Posterior vena cava (tissue), 2 donors: ENCODE measurements at regions not wholly inside any gene's neighbourhood (a gene's known extent, or its start where the extent isn't known, plus 50 kb on each side); places are given as distances from the start of the nearest gene placed in this dataset.
"Not testable (repeated sequence)": the region's sequence is repeated elsewhere in the genome, so short reads cannot be mapped to it uniquely, and the experiment has no call there.

Experiments used
- DNase-seq: peaks from one replicate; pipeline ENCODE4 v3.0.0-alpha.2; 2020; ENCODE audit warnings: low spot score
- intact Hi-C, 2 donors: fragments of 100-400 bp; cut with DNase I; formaldehyde crosslinking; loops; one replicate each; pipeline versions ENCODE4 v1.14.1 to v1.14.2; 2022 to 2023
- donor health status: DM: yes; HTN: yes; CAD: no.
- donor health status: DM: yes; HTN: yes; CAD: no.

DNA sequence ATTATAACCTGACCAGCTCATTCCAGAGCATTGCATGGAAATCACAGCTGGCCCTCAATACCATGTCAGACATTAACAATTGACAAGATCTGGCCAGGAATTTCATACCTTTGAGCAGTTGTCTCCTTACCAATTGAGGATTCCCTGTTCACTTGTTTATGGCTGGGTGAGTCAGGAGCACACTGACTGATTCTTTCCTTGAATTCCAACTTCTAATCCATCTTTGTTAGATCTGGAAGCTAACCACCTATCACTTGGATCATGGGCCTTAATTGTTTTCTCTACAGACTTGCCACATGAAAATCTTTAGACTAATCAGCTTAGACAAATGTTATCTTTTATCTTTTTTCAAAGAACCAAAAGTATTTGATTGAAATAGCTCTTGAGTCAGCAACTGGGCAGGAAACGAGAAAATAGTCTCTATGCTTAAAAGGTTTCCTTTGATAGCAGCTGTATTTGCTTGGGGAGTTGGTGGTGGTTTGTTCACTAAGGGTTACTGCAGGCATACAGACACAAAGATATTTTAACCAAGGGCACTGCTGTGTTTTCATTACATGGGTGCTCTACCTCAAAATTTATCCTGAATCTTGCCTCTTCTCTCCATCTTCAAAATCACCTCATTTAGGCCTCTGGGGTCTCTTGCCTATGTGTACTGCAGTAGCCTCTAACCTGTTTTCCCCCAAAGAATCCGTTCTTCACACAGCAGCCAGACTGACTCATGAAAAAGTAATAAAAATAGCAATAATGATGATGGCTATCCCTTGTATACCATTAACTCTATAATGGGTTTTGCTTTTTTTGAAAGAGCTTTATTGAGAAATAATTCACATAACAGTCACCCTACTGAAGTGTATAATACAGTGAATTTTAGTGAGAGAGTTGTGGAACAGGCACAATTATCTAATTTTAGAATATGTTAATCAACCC is 197.0 kb upstream of the NMUR2 start:
- intact Hi-C loops = no loop called here
- DNase-seq = no peak

DNA sequence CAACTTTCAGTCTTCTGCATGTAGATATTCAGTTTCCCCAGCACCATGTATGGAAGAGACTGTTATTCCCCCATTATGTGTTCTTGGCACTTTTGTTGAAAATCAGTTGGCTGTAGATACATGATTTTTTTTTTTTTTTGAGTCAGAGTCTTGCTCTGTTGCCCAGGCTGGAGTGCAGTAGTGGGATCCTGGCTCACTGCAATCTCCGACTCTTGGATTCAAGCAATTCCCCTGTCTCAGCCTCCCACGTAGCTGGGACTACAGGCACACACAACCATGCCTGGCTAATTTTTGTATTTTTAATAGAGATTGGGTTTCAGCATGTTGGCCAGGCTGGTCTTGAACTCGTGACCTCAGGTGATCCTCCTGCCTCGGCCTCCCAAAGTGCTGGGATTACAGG is 201.0 kb upstream of the NMUR2 start:
- DNase-seq, intact Hi-C loops: not testable (repeated sequence)

DNA sequence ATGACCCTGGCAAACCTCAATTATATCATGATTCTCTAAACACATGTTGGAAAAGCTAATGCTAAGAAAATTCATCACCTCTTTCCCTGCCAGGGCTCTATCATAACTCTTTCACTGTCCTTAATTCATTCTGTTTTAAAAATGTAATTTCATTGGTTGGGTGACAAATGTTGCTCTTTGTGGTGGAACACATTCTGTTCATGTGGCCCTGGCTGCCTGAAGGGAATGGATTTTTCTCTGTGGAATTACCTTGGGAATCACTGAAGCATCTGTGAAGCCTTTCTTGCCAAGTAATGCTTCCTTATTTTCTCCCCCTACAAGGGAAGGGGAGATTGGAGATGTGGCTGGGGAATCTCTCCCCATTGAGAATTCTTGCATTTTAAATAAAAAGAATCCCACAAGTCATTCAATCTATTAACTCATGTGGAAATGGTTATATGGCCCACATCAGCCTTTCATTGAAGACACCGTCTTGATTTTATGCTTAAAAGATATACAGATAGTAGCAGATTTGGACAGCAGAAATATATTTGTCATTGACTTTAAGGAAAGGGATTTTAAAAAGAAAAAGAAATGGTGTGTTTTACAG is 201.8 kb upstream of the NMUR2 start:
- intact Hi-C loops = no loop called here
- no peak for DNase-seq

DNA sequence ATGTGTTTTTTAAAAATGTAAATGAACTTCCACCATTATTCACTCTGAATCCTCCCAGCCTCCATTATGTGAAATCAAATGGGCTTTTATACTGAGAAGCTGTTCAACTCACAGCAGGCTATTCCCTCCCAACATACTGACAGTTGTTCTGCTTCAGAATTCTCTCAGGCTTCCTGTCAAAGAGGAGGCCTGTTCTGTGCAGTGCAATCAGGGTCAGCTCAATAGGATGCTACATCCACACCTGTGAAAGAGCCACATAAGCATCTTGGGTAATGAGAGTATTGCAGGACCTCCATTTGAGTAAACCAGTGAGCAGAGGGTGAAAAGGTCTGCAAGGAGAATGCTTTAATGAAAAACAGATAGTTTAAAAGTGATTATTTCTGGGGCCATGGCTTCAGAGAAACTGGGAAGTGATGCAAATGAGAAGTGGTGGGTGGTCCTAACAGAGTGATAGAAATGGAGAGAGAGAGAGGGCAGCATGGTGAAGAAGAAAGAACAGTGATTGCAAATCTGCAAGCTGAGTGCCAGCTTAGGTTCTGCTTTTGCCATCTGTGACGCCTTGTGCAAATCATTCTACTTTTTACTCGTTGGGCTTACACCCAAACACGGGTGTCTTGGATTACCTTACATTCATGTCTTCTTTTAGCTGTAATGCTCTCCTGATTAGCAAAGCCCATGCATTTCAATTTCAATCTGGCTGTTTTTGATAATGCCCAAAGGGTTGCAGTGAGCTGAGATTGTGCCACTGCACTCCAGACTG is 202.5 kb upstream of the NMUR2 start:
- no peak for DNase-seq
- intact Hi-C loops = no loop called here

DNA sequence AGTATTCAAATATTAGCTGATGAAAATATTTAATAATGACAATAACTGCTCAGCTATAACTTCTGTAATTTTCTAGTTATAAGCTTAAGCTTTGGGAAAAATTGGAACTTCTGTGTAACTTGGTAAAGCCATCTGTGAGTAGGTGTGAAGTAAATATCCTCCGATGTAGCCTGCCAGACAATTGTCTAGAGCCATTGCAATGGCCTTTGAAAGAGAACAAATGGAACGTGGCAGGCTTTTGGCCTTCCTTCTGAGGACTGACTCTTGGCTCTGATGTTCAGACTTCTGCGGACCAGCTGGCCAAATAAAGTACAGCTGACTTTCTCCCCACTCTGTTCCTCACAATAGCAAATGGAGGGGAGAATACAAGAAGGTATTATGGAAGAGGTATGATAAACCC is 203.4 kb upstream of the NMUR2 start:
- no peak for DNase-seq
- intact Hi-C loops = no loop called here

DNA sequence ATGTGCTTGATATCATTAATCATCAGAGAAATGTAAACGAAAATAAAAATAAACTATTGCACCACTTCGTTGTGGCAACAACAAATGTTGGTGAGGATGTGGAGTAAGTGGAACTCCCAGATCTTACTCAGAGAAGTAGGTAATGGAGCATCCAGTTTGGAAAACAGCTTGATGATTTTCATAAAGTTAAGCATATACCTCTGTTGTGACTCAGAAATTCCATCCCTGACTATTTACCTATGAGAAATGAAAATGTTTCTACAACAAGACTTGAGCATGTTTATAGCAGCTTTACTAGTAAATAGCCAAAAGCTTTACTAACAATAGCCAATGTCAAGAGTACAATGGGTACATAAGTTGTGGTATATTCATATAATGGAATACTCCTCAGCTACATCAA is 214.7 kb upstream of the NMUR2 start:
- intact Hi-C loops = no loop called here
- DNase-seq = no peak

DNA sequence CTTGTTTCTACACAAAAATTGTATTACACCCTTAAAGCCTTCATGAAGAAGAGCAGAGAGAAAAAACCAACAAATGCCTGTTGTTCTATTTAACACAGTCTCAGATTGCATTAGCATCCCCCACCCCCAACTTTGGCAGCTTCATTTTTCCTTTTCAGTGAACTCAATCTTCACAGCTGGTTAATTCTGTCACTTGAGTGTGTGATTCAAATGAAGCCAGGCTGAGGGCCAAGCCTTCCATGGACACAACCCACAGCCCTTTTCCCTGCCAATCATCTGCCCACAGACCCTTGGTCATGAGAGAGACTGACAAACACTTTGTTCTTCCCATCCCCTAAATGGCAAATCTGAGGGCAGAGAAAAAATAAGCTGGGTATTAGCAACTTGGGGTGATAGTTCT is 217.5 kb upstream of the NMUR2 start:
- intact Hi-C loops = no loop called here
- no peak for DNase-seq

DNA sequence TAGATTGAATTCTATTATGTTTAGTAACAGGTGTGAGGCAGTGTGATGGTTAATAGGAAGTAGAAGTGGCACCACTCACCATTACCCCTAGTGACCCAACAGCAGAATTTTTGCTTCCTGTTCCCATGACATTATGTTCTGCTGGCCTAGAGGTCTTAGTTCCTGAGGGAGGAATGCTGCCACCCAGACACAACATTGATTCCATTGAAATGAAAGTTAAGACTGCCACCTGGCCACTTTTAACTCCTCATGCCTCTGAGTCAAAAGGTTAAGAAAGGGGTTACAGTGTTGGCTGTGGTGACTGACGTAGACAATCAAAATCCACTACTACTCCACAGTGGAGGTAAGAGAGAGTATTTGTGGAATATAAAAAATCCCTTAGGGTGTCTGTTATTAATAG is 218.9 kb upstream of the NMUR2 start:
- no peak for DNase-seq
- intact Hi-C loops = no loop called here

DNA sequence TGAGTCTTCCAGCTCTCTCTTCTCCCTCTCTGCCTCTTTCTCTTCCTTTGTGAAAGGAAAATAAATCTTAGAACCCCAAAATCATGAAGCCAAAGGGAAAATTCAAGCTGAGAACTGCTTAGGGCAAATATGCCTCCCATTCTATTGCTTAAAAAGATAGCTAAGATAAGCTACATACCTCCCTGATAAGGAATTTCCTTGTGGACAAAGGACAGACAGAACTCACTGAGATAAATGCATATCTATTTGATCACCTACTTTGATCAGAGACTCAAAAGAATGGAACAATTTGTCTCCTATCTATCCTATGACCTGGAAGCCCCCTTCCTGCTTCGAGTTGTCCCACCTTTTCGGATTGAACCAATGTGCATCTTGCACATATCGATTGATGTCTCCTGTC is 220.6 kb upstream of the NMUR2 start:
- intact Hi-C loops = no loop called here
- no peak for DNase-seq

DNA sequence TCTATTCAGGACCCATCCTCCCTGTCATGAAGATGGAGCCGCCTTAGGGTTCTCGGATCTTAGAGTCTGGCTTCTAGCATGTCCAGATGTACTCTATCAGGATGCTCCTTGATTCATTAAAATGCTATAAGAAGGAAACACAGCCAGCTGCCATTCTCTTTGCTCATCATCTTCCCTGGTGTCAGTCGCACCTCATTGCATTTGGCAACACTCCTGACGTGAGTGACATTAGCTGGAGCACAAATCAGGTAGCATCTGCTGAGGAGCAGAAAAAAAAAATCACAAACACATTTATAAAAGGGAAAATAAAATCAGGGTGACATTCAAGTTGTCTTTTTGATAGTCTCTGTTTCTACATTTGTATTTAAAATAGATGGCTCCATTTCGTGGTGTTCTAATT is 226.1 kb upstream of the NMUR2 start:
- intact Hi-C loops = no loop called here
- no peak for DNase-seq

DNA sequence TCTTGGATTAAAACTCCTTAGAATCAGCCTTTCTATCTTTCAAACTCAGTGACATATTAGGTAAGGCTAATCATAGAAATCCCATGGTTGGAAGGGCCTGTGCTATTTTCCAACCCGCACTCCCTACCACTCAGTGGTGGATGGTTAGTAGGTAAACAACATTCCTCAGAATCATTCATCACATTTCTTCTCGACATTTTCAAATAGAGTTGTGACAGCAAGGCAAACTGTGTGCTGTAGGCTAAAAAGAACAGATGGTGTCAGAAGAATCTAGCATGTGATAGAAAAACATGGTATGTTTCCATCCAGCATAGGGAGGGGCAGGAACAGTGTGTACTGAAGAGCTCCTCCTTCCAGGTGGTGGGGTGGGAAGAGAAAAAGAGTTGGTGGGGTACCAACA is 227.3 kb upstream of the NMUR2 start:
- no peak for DNase-seq
- intact Hi-C loops = no loop called here

DNA sequence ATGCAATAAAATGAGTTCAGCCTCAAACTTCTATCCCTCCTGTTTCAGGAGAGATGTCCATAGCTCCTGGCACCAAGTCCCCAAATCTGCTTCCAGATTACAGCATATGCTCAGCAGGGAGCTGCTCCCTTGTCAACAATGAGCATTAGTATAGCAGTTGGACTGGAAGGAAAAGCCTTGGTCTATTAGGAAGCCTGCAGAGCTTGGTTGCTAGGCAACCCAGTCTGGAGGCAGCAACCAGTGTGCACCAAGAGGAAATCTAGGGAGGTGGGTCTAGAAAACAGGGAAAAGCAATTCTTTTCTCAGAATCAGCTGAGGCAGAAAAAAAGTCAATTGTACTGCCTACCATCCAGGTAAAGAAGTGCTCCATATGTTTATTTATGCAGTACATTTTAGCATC is 229.5 kb upstream of the NMUR2 start:
- intact Hi-C loops = no loop called here
- DNase-seq = no peak

DNA sequence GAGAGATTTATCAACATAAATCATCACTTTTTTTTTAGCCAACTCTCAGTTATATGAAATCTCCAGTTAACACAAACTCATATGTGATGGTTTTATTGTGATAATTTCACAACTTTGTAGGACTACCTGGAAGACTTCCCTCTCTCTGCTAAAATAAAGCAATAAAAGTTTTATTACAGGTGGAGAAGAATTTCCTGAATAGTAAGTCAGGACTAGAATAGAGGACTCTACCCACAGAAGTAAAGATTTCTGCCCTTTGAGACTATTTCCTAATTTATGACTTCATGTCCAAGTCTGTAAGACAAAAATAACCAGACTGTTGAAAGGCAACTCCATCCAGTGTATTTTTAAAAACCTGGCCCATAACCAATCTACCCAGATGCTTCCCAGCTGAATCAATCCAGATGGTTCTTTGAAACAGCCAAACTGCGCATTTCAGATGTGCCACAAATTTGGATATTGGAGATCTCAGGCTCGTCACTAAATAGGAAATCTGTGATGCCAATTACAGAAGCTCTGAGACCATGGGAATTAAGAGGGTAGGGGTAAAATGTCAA is 234.0 kb upstream of the NMUR2 start:
- DNase-seq = no peak
- intact Hi-C loops = no loop called here

DNA sequence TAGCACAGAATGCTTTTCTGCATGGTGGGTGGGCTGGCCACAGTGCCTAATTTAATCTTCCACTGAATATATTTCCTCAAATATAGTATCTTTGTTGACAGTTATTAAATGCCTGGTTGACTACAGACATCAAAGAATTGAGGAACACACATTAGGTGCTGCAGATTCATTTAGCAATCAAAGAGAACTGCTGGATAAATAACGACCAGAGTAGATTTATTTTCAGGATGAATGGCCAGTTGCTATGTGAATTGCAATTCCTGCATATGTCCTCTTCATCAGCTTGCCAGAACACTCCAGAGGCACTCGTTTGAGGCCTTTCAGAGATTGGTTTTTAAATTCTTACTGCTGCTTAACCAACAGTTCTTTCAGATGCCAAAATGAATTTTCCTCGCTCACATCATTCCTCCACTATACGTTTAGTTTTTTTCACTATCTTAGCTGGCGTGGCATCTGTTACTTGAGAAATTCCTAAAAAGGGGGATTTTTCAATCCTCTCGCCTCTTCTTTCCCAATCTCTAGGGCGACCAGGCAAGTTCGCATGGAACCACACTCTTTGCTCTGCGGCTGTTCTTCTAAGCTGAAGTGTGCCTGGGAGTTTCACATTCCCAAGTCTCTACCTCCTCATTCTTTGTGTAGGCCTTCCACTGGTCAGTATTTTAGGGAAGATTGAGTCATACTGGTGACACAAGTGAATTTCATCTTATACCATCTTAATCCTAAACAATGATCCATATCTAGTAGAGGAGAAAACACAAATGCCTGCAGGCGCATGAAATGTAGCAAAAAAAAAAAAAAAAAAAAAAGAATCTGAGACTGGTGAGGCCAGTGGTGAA is 237.1 kb upstream of the NMUR2 start:
- intact Hi-C loops = no loop called here
- DNase-seq = no peak

DNA sequence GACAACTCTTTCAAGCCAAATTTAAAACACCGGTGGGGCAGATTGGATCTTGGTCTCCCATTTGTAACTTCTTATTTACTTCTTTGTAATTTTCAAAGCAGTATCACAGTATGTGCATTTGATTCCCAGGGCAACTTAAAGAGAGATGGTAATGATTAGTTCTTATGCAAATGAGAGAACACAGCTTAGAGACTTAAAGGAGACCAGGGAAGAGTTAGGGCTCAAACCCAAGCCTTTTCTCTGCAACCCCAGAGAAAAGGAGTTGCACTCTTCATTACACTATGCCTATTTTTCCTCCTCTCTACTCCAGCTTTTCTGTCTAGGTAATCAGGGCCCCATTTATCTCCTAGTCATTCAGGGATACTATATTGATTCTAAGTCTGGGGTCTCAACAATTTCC is 237.8 kb upstream of the NMUR2 start:
- intact Hi-C loops = no loop called here
- DNase-seq = no peak

DNA sequence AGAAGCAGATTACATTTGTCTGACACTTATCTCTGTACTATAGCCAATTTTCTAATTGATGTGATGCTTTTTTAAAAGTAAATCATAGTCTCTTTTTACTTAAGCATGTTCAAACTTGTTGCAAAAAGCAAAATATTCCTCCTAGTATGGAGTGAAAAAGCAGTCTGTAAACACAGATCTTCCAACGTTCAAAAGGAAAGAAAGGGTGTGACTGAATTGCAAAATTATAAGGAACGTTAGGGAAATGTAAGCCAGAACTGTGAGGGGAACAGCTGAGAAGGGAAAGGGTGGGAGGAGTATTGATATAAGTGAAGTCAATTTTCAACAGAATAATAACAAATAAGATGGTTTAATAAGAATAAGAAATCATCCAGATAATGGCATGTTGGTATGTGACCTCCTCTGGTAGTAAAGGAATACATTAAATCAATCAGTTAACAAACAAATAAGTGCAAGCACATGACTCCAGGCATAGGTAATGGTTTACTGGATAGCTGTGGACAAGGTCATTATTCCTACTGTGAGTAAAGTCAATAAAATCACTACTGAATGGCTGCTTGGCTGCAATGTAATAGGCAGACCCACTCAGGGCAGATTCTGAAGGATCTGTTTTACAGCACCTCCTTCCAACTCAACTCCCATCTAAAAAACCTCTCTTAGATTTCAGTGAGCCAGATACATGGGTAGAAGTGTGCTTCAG is 239.1 kb upstream of the NMUR2 start:
- intact Hi-C loops = no loop called here

DNA sequence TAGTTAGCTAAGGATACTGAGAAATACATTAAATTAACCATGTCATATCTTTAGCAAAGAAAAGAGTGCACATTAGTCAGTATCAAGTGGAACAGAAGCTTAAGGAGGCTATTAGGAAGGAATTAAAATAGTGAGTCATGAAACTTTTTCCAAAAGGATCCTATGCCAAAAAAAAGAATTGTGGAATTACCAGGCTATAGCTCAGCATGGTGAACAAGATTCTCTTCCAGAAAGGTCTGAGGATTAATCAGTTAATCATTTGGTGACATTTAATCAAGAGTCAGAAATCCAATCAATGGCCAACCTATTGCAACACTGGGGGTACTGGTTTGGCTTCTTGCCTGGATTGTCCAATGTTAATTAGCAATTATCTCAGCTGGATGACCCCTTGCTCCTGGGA is 244.5 kb upstream of the NMUR2 start:
- no peak for DNase-seq
- intact Hi-C loops = no loop called here

More for the DNA sequence above, 239.1 kb upstream of the NMUR2 start:
- no peak for DNase-seq

DNA sequence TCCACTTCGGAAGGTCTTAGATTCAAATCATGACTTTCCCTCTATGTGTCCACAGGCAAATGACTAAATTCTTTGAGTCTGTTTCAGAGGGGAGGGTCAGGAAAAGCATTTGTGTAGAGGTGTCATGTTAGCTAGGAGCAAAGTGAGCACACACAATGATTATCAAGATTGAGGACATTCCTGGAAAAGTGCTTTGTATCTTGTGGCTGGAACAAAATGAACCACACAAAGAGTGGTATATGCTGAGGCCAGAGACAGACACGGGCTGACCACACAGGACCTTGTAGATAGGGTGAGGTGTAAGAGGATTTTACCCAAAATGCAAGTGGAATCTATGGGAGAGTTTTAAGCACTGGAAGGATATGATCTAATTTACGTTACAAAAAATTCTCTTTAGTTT is 245.3 kb upstream of the NMUR2 start:
- DNase-seq = no peak
- intact Hi-C loops = no loop called here

DNA sequence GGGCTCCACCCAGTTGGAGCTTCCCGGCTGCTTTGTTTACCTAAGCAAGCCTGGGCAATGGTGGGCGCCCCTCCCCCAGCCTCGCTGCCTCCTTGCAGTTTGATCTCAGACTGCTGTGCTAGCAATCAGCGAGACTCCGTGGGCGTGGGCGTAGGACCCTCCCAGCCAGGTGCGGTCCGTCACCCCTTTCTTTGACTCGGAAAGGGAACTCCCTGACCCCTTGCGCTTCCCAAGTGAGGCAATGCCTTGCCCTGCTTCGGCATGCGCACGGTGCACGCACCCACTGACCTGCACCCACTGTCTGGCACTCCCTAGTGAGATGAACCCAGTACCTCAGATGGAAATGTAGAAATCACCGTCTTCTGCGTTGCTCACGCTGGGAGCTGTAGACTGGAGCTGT is 254.4 kb upstream of the NMUR2 start:
- intact Hi-C loops, DNase-seq: not testable (repeated sequence)
